ENCODE measurements at regions not wholly inside any gene's neighbourhood (a gene's known extent, or its start where the extent isn't known, plus 50 kb on each side); places are given as distances from the start of the nearest gene placed in this dataset.

GRCh38 chr20:41951615-41952014, 333.4 kb upstream of the CHD6 start:
- DNase-seq (ENCODE audit: low read depth in 2 of 2), result no peak

- no peak for DNase-seq (ENCODE audit: low read depth in 2 of 2)
Measured at GRCh38 chr20:41939659-41940058, 321.5 kb upstream of the CHD6 start.

GRCh38 chr20:41938353-41938752, 320.2 kb upstream of the CHD6 start:
- DNase-seq (ENCODE audit: low read depth in 2 of 2), result no peak

- DNase-seq (ENCODE audit: low read depth in 2 of 2), result no peak
Measured at GRCh38 chr20:41935259-41935791, 317.1 kb upstream of the CHD6 start.

GRCh38 chr20:41932431-41932830, 314.3 kb upstream of the CHD6 start:
- no peak for DNase-seq (ENCODE audit: low read depth in 2 of 2)

GRCh38 chr20:41927655-41928054, 309.5 kb upstream of the CHD6 start:
- DNase-seq (ENCODE audit: low read depth in 2 of 2), result no peak

- DNase-seq (ENCODE audit: low read depth in 2 of 2), result no peak
Measured at GRCh38 chr20:41927189-41927588, 309.0 kb upstream of the CHD6 start.

GRCh38 chr20:41925476-41925875, 307.3 kb upstream of the CHD6 start:
- DNase-seq (ENCODE audit: low read depth in 2 of 2), result no peak

GRCh38 chr20:41923624-41924023, 305.4 kb upstream of the CHD6 start:
- no peak for DNase-seq (ENCODE audit: low read depth in 2 of 2)

- no peak for DNase-seq (ENCODE audit: low read depth in 2 of 2)
Measured at GRCh38 chr20:41913146-41913545, 295.0 kb upstream of the CHD6 start.

GRCh38 chr20:41910558-41910957, 292.4 kb upstream of the CHD6 start:
- no peak for DNase-seq (ENCODE audit: low read depth in 2 of 2)

- no peak for DNase-seq (ENCODE audit: low read depth in 2 of 2)
Measured at GRCh38 chr20:41905199-41905598, 287.0 kb upstream of the CHD6 start.

GRCh38 chr20:41903586-41903985, 285.4 kb upstream of the CHD6 start:
- no peak for DNase-seq (ENCODE audit: low read depth in 2 of 2)

GRCh38 chr20:41902346-41902745, 284.2 kb upstream of the CHD6 start:
- no peak for DNase-seq (ENCODE audit: low read depth in 2 of 2)

- DNase-seq (ENCODE audit: low read depth in 2 of 2), result no peak
Measured at GRCh38 chr20:41900201-41900691, 282.1 kb upstream of the CHD6 start.

GRCh38 chr20:41897708-41898107, 279.5 kb upstream of the CHD6 start:
- no peak for DNase-seq (ENCODE audit: low read depth in 2 of 2)

- DNase-seq (ENCODE audit: low read depth in 2 of 2), result no peak
Measured at GRCh38 chr20:41895241-41896032, 277.3 kb upstream of the CHD6 start.

GRCh38 chr20:41894255-41894963, 276.2 kb upstream of the CHD6 start:
- DNase-seq (ENCODE audit: low read depth in 2 of 2), result no peak

- DNase-seq (ENCODE audit: low read depth in 2 of 2), result no peak
Measured at GRCh38 chr20:41892031-41892430, 273.9 kb upstream of the CHD6 start.

- DNase-seq (ENCODE audit: low read depth in 2 of 2), result no peak
Measured at GRCh38 chr20:41889844-41890224, 271.7 kb upstream of the CHD6 start.

GRCh38 chr20:41889126-41889843, 271.1 kb upstream of the CHD6 start:
- no peak for DNase-seq (ENCODE audit: low read depth in 2 of 2)

- no peak for DNase-seq (ENCODE audit: low read depth in 2 of 2)
Measured at GRCh38 chr20:41888434-41888833, 270.3 kb upstream of the CHD6 start.
